ENCODE measurements at regions not wholly inside any gene's neighbourhood (a gene's known extent, or its start where the extent isn't known, plus 50 kb on each side); places are given as distances from the start of the nearest gene placed in this dataset.

DNA sequence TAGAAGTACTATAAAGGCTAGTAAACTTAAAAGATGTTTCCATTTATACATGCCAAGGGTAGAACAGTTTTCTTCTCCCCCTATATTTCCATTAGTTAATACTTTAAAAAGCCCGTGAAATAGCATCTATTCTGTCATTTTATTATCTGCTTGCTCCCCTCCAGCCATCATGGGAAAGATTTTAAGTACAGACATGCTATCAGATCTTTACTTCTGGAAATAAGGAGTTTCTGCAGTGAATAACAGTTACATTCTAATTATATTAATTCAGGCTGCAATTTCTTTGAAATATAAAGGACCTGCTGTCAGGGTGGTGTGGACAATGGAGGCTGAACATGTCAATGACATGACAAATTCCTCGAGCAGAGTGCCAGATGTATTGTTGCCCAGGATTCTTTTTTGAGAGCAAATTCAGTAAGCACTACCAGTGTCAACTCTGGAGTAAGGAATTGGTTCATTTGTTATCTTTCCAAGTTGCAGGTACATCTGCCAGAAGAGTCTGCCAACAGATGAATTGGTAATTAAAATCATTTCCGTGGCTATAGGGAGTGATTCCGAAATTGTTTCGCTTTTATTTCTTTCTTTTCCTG lies 151.3 kb downstream of the BTG1 start:
- DNase-seq: no peak

DNA sequence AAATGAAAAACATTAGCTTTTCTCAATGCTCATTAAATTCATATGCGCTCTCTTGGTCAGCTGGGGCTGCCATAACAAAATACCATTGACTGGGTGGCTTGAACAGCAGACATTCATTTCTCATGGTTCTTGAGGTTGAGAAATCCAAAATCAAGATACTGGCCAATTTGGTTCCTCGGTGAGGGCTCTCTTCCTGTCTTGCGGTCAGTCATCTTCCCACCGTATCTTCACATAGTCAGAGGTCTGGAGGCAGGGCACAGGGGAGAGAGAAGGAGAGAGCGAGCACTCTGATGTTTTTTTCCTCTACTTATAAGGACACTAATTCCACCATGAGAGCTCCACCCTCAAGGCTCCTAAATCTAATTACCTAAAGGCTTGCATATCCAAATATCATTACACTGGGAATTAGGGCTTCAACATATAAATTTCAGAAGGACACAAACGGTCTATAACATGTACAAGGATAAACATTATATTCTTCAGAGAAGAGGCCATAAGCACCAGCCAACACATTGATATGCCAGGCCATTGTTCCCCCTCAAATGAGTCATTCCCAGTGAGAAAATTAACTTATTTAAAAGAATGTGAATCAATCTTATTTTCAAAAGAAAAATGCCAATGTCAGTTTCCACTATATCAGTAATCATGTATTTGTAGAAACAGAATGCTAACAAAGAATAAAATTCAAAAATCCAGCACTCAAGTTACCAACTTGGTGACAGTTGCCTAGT lies 152.2 kb downstream of the BTG1 start:
- DNase-seq: no peak

DNA sequence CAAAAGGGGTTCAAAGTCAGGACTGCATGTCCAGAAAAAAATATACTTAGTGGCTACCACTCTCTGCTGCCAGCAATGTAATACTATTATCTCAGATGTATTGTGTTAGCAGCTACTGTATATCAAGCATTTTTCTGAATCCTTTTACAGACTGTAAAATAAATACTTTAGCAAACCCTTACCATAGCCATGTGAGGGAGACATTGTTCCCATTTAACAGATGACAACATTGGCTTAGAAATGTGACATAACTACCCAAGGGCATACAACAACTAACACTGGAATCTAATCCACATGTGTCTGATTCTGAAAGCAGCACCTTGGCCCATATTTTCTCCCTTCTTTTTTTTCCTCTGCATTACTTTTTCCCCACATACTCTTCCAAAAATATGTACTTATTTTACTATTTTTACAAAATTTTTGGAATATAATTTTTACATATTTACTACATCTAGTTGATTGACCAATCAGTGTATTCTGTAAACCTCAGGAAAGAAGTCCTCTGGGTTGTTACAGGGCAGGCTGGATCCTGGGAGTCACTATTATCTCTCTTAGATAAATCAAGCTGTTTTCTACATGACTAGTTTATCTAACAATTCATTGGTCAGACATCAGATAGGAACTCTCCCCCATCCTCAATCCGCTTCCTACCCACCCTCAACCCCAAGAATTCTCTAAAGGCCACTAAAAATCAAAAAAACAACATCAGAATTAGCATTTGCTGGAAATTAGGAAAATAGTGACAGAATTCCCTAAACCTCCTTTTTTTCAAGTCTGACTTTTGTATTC lies 154.1 kb downstream of the BTG1 start:
- peak; percentile 57 for DNase-seq

GRCh38 chr12:91990525-91990924 lies 155.1 kb downstream of the BTG1 start:
- no peak for DNase-seq

GRCh38 chr12:91989143-91989542 lies 156.5 kb downstream of the BTG1 start:
- DNase-seq: no peak

- peak; percentile 57 for DNase-seq
Observed at GRCh38 chr12:91988086-91988923, 157.3 kb downstream of the BTG1 start.

GRCh38 chr12:91986084-91986483 lies 159.6 kb downstream of the BTG1 start:
- DNase-seq: no peak

DNA sequence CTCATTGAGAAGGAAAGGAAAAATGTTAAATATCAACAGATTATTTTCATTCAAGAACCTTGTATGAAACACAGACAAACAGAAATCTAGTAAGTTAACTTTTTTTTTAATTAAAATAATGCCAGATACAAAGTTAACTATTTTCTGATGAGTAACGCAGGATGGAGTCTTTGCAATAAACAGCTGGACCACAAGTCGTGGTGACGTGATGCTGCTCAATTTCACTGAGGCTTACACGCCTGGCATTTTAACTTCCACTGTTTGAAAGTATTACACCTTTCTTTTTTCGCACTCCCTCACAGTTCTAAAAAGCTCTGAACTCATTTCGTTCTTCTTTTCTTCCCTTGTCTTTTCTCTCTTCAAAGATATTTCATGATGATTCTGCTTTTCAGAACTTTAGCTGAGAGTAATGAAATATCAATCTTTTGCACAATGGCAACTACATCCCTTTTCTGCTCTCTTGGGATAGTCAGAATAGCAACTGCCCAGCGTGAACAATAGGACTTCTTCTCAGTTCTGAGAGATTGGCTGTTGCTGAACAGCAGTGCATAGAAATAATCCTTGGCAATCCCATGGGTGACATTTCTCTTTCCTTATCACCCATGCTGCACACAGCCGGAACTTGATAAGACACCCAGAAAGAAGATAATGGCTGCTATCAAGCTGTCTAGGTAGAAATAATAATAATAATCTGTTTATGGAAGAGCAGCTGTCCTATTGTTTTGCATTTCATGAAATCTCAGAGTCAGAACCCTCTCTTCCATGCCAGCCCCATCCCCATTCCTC lies 160.5 kb downstream of the BTG1 start:
- no peak for DNase-seq

- no peak for DNase-seq
Observed at GRCh38 chr12:91984556-91984955, 161.1 kb downstream of the BTG1 start.

- no peak for DNase-seq
Observed at GRCh38 chr12:91983935-91984334, 161.7 kb downstream of the BTG1 start.

- no peak for DNase-seq
Observed at GRCh38 chr12:91982946-91983345, 162.7 kb downstream of the BTG1 start.

DNA sequence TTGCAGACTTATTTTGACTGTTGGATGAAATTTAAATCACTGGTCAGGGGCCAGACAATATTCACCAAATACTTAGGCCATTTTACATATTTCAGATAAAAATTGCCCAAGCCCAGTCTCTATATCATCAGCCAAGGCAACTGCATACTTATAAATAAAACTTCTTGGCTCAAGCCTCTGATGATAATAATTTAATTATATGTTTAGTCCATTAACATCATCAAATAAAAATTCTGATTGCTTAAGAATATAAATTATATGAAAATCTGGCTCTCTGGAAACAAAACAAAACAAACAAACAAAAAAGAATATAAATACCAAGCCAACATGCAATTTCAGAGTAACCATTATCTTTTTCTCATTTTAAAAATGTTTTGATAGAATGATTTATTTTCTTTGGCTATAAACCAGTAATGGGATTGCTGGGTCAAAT lies 165.2 kb downstream of the BTG1 start:
- DNase-seq: no peak

DNA sequence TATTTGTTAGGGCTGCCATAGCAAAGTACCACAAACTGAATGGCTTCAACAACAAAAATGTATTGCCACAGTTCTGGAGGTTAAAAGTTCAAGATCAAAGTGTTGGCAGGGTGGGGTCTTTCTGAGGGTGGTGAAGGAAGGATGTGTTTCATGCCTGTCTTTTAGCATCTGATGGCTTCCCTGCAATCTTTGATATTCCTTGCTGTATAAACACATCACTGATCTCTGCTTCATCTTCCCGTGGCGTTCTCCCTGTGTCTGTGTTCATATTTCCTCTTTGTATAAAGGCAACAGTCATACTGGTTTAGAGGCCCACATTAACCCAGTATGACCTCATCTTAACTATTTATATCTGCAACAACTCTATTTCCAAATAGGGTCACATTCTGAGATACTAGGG lies 167.5 kb downstream of the BTG1 start:
- peak; percentile 76 for DNase-seq

DNA sequence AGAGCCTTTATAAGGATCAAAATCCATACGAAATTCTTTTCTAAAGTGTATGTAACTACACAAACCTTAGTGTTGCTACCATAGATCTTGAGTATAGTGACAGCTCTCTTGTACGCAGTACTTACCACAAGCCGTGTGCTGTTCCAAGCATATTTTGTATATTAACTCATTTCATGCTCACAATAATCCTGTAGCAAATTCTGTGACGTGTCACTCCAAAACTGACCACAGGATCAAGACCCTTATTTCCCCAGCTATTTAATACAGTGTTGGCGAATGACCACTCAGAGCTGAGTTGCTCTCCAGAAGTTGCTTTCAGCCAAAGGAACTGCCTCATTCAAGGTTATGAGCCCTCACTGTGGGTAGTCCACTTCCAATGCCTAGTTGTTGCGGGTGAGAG lies 169.8 kb downstream of the BTG1 start:
- no peak for DNase-seq

GRCh38 chr12:91974541-91975085 lies 171.0 kb downstream of the BTG1 start:
- DNase-seq: no peak

DNA sequence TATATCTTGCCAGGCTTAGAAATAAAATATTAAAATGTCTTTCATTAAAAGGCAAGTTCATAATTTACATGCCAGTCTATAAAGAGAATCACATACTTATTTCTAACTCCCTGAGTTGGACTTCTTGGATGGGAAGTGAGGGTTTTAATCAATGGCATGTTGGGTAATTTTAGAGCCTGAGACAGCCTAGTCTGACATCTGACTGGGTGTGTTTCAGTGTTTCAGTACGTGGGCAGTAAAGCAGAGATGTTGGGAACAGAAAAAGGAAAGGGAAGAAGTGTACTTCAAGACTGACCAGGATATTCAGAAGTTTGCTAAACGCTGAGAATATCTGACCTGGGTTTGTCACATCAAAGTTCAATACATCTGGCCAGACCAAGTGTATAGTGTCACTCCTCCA lies 171.8 kb downstream of the BTG1 start:
- DNase-seq: peak; percentile 54

DNA sequence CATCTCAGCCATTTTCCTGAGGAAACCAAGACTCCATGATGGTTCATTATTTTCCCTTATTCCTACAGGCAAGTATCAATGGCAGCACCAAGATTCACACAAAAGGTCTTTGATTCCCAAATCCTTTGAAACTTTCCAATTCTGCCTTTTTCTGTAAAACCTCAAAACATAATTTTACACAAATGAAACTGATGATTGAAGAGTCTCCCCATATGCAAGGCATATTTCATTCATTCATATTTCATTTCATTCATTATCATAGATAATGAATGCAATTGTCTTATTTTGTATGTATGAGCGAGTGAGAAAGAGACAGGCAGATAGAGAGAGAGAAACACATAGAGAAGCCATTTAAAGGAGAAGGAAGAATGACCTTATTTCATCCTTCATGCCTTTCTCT lies 172.8 kb downstream of the BTG1 start:
- no peak for DNase-seq

GRCh38 chr12:91968777-91969171 lies 176.9 kb downstream of the BTG1 start:
- DNase-seq: no peak

- DNase-seq: no peak
Observed at GRCh38 chr12:91968076-91968776, 177.4 kb downstream of the BTG1 start.

GRCh38 chr12:91967590-91967989 lies 178.1 kb downstream of the BTG1 start:
- DNase-seq: no peak

- no peak for DNase-seq
Observed at GRCh38 chr12:91965781-91966180, 179.9 kb downstream of the BTG1 start.

All from inflammatory macrophage treated with lipopolysaccharide for 4 hours (primary cell).